Cardiac fibroblast (primary cell): ENCODE measurements at regions not wholly inside any gene's neighbourhood (a gene's known extent, or its start where the extent isn't known, plus 50 kb on each side); places are given as distances from the start of the nearest gene placed in this dataset.

ENCODE experiments used
- DNase-seq, 2 donors: peaks; one replicate each; pipeline versions ENCODE4 v3.0.0 to v3.0.0-alpha.2; 2010; ENCODE audit warnings: low read depth in 2 of 2
- H3K4me3 ChIP-seq, 2 donors: replicated peaks in 1 of 2; 1 replicate in 1 of 2; 2 replicates in 1 of 2; pipeline ENCODE4 v1.5.1; 2011; ENCODE audit warnings: low read depth in 2 of 2, low read length in 2 of 2, mild to moderate bottlenecking in 2 of 2, moderate library complexity in 1 of 2
- TF ChIP-seq, protein P1 (sequence below): IDR thresholded peaks from one replicate; pipeline ENCODE4 v1.5.1; 2011; ENCODE audit warnings: low read depth, mild to moderate bottlenecking, low read length, inconsistent platforms

DNA sequence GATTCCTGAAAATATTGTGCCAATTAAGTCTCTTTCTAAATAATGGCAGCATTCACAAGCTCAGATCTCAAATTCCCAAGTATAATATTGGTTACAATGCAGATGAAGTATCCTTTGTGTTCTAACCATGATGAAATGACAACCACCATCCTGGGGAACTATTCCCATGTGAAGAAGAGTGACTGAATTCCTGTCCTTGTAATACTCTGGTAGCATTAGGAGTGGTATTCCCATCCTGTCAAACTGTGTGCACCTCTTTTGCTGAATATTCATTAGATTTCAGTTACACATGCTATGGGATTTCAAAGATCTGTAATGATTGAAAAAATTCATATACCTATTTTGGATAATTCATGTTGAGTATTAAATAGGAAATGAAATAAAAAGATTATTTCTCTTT is 86.1 kb upstream of the SMIM30 start:
- no peak overlapping the region for H3K4me3 ChIP-seq
- no peak for DNase-seq
- TF ChIP-seq, protein P1, sequence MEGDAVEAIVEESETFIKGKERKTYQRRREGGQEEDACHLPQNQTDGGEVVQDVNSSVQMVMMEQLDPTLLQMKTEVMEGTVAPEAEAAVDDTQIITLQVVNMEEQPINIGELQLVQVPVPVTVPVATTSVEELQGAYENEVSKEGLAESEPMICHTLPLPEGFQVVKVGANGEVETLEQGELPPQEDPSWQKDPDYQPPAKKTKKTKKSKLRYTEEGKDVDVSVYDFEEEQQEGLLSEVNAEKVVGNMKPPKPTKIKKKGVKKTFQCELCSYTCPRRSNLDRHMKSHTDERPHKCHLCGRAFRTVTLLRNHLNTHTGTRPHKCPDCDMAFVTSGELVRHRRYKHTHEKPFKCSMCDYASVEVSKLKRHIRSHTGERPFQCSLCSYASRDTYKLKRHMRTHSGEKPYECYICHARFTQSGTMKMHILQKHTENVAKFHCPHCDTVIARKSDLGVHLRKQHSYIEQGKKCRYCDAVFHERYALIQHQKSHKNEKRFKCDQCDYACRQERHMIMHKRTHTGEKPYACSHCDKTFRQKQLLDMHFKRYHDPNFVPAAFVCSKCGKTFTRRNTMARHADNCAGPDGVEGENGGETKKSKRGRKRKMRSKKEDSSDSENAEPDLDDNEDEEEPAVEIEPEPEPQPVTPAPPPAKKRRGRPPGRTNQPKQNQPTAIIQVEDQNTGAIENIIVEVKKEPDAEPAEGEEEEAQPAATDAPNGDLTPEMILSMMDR, result no peak

DNA sequence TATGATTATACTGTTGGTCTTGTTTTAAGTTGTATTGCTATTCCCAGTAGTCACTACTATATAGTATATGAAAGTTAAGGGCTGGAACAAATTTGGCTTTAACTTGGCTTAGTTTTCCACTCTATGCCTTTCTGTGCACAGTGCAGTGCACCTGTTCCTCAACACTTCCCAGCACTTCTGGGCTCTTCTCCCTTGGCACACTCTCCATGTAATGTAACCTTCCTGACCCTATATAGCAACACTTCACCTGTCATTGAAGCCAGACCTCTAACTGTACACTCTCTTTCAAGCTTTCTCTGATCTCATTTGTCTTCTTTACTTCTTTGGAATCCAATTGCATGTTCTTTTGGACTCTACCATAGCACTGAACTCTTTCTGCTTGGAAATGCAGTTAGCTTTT is 83.9 kb upstream of the SMIM30 start:
- TF ChIP-seq, protein P1, result no peak
- H3K4me3 ChIP-seq, result no peak overlapping the region
- DNase-seq, result no peak

DNA sequence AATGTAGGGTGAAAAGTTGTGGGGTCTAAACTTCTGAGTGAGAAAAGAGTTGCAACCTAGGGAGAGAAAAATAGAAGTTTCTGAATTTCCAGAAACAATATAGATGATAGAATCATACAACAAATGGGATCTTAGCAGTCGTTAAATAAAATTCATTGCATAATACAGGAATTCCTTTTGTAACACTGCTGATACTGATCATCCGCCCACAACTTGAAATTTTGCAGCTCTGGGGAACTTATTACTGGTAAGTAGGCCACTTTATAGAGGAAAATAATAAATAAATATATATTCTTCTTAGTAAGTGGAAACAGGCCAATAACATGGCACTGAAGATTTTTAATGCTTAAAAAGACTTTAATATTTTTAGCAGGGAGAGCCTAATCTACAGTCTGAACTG is 81.9 kb upstream of the SMIM30 start:
- no peak overlapping the region for H3K4me3 ChIP-seq
- TF ChIP-seq, protein P1, result no peak
- DNase-seq, result peak; percentile 10 to 41

DNA sequence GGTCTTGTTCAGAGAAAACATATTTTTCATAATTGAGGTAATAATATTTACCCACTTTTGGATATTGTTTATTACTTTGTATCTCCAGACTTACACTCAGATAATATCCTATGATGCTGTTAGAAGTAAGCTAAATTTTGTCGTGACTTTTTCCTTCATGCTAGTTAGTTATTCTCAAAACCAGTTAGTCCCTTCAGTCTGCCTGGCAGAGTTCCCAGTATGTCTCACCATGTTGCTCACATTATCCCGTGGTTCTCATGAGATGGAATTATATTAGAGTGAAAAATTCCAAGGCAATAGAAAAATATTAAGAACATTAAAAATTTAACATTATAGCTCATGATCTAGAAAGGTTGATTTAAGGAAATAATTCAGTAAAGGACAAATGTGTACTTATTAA is 81.5 kb upstream of the SMIM30 start:
- peak; percentile 43 to 83 for DNase-seq
- no peak overlapping the region for H3K4me3 ChIP-seq
- TF ChIP-seq, protein P1, result no peak

DNA sequence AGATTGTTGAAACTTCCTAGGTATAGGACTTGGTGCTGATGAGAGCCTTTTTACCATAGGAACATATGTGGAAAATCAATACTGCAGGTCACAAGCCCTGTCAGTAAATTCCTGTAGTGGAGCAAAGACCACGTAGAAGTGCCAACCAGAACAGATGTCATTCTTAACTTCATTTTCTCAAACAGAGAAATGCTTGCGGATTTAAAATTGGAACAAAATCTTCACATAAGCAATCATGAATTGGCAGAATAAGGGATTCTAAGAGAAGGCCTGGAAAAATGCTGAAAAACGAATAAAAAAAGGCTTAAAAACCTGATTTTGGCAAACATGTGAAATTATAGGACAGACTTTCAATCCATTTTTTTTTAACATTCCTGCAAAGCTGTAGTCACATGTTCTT is 80.8 kb upstream of the SMIM30 start:
- TF ChIP-seq, protein P1, result no peak
- no peak for DNase-seq
- no peak overlapping the region for H3K4me3 ChIP-seq

DNA sequence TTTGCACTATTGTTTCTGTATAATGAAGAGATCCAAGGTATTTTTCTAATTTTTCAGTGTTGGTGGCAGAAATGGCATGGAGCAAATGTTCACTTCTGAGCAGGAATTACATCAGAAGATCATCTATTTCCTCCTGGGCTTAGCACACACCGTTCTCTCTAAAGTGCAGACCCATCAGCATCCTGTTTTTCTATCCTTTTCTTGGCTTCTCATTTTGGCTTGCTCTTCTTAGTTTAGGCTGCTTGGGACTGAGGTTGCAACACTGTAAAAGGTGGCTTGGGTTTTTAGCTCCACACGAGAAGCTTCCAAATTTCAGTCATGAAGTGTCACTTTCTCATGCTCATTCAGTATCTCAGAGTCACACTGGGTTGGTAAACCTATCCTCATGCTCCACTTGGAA is 79.9 kb upstream of the SMIM30 start:
- TF ChIP-seq, protein P1, result no peak
- no peak overlapping the region for H3K4me3 ChIP-seq
- DNase-seq, result peak in 1 of 2 donors; percentile 57

DNA sequence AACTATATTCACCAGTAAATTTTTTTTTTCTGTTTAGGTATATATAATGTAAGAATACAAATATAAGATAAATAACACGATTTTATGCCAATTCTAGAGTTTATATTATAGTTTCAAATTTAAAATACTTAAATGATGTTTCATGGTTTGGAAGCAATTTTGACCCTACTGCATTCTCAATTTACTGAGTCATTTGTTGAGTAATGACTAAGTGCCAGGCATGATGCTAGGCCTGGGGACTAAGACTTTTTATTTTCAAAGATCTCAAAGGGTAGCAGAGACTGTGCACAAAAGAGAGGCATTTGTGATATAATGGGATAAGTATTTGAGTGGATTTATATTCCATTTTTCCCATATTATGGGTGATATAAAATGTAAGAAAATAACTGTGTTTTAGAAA is 78.9 kb upstream of the SMIM30 start:
- TF ChIP-seq, protein P1, result no peak
- DNase-seq, result peak; percentile 35 to 86
- no peak overlapping the region for H3K4me3 ChIP-seq
